ENCODE measurements at regions not wholly inside any gene's neighbourhood (a gene's known extent, or its start where the extent isn't known, plus 50 kb on each side); places are given as distances from the start of the nearest gene placed in this dataset.

DNA sequence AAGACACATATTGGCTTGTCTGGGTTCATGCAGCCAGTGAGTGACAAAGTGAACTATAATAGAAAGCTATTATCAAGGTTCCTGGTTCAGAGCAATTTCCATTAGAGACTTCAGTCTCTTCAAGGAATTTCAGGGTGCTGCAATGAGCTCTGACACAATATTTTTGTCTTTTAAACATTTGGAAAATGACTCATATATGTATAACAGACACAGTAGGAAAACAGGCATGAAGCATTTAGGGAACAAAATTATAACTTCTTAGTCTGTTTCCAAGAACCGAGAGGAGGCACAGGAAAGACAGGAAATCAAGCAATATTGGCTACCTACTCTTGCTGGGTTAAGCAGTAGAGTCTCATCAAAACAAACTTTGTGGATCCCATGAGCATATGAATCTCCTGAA, 170.4 kb downstream of the PTPRC start:
- Histone ChIP-seq H3K36me3 (ENCODE audit: control insufficient read depth, insufficient read depth, low read length) (no peaks in the 10 kb centered on the region), H3K27me3 (replicated peaks; ENCODE audit: control insufficient read depth, insufficient read depth, low read length) (no peaks in the 10 kb centered on the region), H3K4me3 (replicated peaks; ENCODE audit: low read depth, low read length) (no peak overlapping the region)
- TF ChIP-seq, protein P1, sequence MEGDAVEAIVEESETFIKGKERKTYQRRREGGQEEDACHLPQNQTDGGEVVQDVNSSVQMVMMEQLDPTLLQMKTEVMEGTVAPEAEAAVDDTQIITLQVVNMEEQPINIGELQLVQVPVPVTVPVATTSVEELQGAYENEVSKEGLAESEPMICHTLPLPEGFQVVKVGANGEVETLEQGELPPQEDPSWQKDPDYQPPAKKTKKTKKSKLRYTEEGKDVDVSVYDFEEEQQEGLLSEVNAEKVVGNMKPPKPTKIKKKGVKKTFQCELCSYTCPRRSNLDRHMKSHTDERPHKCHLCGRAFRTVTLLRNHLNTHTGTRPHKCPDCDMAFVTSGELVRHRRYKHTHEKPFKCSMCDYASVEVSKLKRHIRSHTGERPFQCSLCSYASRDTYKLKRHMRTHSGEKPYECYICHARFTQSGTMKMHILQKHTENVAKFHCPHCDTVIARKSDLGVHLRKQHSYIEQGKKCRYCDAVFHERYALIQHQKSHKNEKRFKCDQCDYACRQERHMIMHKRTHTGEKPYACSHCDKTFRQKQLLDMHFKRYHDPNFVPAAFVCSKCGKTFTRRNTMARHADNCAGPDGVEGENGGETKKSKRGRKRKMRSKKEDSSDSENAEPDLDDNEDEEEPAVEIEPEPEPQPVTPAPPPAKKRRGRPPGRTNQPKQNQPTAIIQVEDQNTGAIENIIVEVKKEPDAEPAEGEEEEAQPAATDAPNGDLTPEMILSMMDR (IDR thresholded peaks at IDR 0.05; ENCODE audit: insufficient read depth, low read length, poor library complexity, severe bottlenecking), result no peak
- DNase-seq (ENCODE audit: extremely low read depth, insufficient read length), result no peak

DNA sequence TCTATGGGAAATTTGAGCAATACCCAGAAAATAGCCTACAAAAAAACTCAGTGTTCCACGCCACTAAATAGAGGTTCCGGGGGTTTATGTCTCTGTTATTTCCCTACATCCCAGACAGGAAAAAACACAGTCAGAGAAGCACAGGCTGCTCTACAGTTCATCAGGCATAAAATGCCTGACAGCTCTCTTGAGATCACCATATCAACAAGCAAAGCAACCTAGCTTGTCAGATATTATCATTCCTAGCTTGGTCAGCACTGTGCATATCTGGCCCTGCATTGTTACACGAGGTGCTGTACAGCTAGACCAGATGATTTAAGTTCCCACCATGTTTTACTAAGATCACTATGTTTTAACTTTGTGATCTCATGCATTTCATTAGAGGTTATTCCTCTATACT, 172.6 kb downstream of the PTPRC start:
- DNase-seq (ENCODE audit: extremely low read depth, insufficient read length), result no peak
- TF ChIP-seq, protein P1 (IDR thresholded peaks at IDR 0.05; ENCODE audit: insufficient read depth, low read length, poor library complexity, severe bottlenecking), result no peak
- Histone ChIP-seq H3K27me3 (replicated peaks; ENCODE audit: control insufficient read depth, insufficient read depth, low read length) (no peaks in the 10 kb centered on the region), H3K36me3 (ENCODE audit: control insufficient read depth, insufficient read depth, low read length) (no peaks in the 10 kb centered on the region), H3K4me3 (replicated peaks; ENCODE audit: low read depth, low read length) (no peak overlapping the region)

DNA sequence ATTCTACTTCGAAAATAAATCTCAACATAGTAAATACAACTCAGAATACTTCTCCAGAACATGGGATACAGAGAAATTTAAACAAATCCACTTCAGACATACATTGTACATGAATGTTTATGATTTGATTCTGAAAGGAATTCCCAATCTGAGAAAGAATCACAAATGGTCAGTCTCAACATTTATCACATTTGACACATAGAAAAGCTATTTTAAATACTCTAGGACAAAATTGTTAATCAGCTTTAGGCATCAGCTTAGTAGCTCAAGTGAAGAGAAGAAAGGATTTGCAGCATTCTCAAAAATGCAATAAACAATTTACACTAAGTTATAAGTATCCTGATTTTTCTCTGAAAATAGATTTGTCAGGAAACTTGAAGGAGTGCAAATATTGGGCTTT, 184.8 kb downstream of the PTPRC start:
- Histone ChIP-seq H3K4me3 (replicated peaks; ENCODE audit: low read depth, low read length) (no peak overlapping the region), H3K27me3 (replicated peaks; ENCODE audit: control insufficient read depth, insufficient read depth, low read length) (no peaks in the 10 kb centered on the region), H3K36me3 (ENCODE audit: control insufficient read depth, insufficient read depth, low read length) (no peaks in the 10 kb centered on the region)
- TF ChIP-seq, protein P1 (IDR thresholded peaks at IDR 0.05; ENCODE audit: insufficient read depth, low read length, poor library complexity, severe bottlenecking), result no peak
- no peak for DNase-seq (ENCODE audit: extremely low read depth, insufficient read length)

DNA sequence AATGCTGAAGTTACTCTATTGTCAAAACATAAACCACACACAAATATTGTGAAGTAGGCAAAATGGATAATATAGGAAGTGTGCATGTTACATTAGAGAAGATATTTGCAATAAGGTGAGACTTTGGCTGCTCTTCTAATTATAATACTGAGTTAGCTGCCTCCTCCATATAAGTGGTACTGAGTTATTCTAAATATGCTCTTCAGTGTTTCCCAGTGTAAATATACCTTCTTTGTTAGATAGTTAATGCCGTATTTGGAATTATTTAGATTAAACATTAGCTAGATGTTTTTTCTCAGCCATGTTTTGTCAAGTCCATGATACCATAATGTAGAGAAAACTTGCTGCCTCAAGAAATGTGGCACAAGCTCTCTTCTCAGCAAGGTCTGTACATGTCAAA, 186.4 kb downstream of the PTPRC start:
- H3K36me3 ChIP-seq (ENCODE audit: control insufficient read depth, insufficient read depth, low read length), result no peaks in the 10 kb centered on the region
- no peak for DNase-seq (ENCODE audit: extremely low read depth, insufficient read length)
- no peak overlapping the region for H3K4me3 ChIP-seq (replicated peaks; ENCODE audit: low read depth, low read length)
- no peaks in the 10 kb centered on the region for H3K27me3 ChIP-seq (replicated peaks; ENCODE audit: control insufficient read depth, insufficient read depth, low read length)
- TF ChIP-seq, protein P1 (IDR thresholded peaks at IDR 0.05; ENCODE audit: insufficient read depth, low read length, poor library complexity, severe bottlenecking), result no peak

DNA sequence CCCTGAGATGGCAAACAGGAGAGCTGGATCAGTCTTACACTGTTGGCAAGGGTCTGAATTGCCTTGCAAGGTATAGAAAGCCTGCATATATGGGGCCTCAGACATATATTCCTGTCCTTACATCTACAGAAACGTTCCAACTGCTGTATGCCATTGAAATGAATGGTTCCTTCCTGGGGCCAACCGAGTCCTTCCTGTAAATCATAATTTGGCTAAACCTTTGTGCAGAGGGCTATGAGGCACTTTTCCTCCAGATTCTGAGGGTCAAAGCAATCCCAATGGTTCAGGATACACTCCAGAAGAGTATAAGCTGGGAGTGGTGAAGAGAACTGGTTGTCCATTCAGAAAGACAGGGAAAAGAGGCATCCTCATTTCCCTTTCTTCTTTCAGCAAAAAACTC, 190.5 kb downstream of the PTPRC start:
- DNase-seq (ENCODE audit: extremely low read depth, insufficient read length), result no peak
- no peaks in the 10 kb centered on the region for H3K27me3 ChIP-seq (replicated peaks; ENCODE audit: control insufficient read depth, insufficient read depth, low read length)
- TF ChIP-seq, protein P1 (IDR thresholded peaks at IDR 0.05; ENCODE audit: insufficient read depth, low read length, poor library complexity, severe bottlenecking), result no peak

DNA sequence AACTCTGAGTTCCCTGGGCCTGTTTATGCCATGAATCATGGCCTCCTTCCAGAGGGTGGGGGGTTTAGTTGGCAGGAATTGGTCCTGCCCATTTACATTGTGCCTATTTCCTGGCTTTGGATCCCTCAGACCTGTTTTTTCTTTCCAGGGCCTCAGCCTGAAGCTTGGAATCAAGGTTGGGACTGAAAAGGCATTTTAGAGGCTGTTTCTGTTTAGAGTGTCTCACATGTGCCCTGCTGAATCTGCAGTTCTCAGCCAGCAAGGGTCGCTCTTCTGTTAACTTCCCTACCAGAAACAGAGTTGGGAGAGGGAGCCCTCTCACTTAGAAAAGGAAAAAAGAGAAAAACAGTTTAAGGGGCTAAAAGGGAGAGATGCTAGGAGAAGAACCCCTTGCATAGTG, 191.1 kb downstream of the PTPRC start:
- Histone ChIP-seq H3K4me3 (replicated peaks; ENCODE audit: low read depth, low read length) (no peak overlapping the region), H3K36me3 (ENCODE audit: control insufficient read depth, insufficient read depth, low read length) (no peaks in the 10 kb centered on the region), H3K27me3 (replicated peaks; ENCODE audit: control insufficient read depth, insufficient read depth, low read length) (no peaks in the 10 kb centered on the region)
- DNase-seq (ENCODE audit: extremely low read depth, insufficient read length), result no peak
- TF ChIP-seq, protein P1 (IDR thresholded peaks at IDR 0.05; ENCODE audit: insufficient read depth, low read length, poor library complexity, severe bottlenecking), result peak; percentile 44

More for the DNA sequence above, 190.5 kb downstream of the PTPRC start:
- Histone ChIP-seq H3K36me3 (ENCODE audit: control insufficient read depth, insufficient read depth, low read length) (no peaks in the 10 kb centered on the region), H3K4me3 (replicated peaks; ENCODE audit: low read depth, low read length) (no peak overlapping the region)

Data from GM06990 (cell line).